Mesenchymal stem cell (in vitro differentiated cells and primary cell): ENCODE measurements at regions not wholly inside any gene's neighbourhood (a gene's known extent, or its start where the extent isn't known, plus 50 kb on each side); places are given as distances from the start of the nearest gene placed in this dataset.
A peak's percentile ranks its signal among the peaks of the same experiment; 100 is the strongest.

ENCODE experiments used
- DNase-seq: peaks from one replicate; pipeline ENCODE4 v3.0.0-alpha.2; 2013
- H2AFZ ChIP-seq: one replicate; pipeline ENCODE4 v1.6.1; 2013; ENCODE audit warnings: low read depth, mild to moderate bottlenecking, control low read depth, inconsistent platforms, low read length, moderate library complexity
- H2AK5ac ChIP-seq: 2 replicates; pipeline ENCODE4 v1.6.1; 2013; ENCODE audit warnings: low read length, moderate library complexity, mild to moderate bottlenecking, inconsistent platforms; ENCODE audit not compliant: severe bottlenecking
- H2BK120ac ChIP-seq: one replicate; pipeline ENCODE4 v1.6.1; 2013; ENCODE audit warnings: low read depth, mild to moderate bottlenecking, inconsistent platforms, low read length, moderate library complexity
- H2BK12ac ChIP-seq, 2 experiments: one replicate each; pipeline ENCODE4 v1.6.1; 2013; ENCODE audit warnings: inconsistent platforms in 2 of 2, low read length in 2 of 2, mild to moderate bottlenecking in 2 of 2, moderate library complexity in 2 of 2, control low read depth in 1 of 2
- H2BK15ac ChIP-seq: one replicate; pipeline ENCODE4 v1.6.1; 2013; ENCODE audit warnings: mild to moderate bottlenecking, low read depth, inconsistent platforms; ENCODE audit not compliant: poor library complexity, severe bottlenecking
- H2BK5ac ChIP-seq: 2 replicates; pipeline ENCODE4 v1.6.1; 2013; ENCODE audit warnings: low read depth, mild to moderate bottlenecking, low read length, control low read depth, inconsistent platforms; ENCODE audit not compliant: poor library complexity, severe bottlenecking
- H3K14ac ChIP-seq, 2 experiments: one replicate each; pipeline ENCODE4 v1.6.1; 2013; ENCODE audit warnings: inconsistent platforms in 2 of 2, low read length in 2 of 2, control low read depth in 1 of 2, mild to moderate bottlenecking in 1 of 2, moderate library complexity in 1 of 2
- H3K18ac ChIP-seq, 2 experiments: one replicate each; pipeline ENCODE4 v1.6.1; 2013; ENCODE audit warnings: inconsistent platforms in 2 of 2, low read length in 2 of 2, control low read depth in 1 of 2, low read depth in 1 of 2, mild to moderate bottlenecking in 1 of 2
- H3K23ac ChIP-seq, 2 experiments: one replicate each; pipeline ENCODE4 v1.6.1; 2013; ENCODE audit warnings: inconsistent platforms in 2 of 2, low read length in 2 of 2, mild to moderate bottlenecking in 2 of 2, moderate library complexity in 2 of 2, control low read depth in 1 of 2
- H3K27ac ChIP-seq: 2 replicates; pipeline ENCODE4 v1.5.1; 2013; ENCODE audit warnings: mild to moderate bottlenecking, moderate library complexity, low read length, control low read depth, inconsistent platforms; ENCODE audit not compliant: poor library complexity, severe bottlenecking
- H3K27me3 ChIP-seq, 2 experiments: 2 replicates each; pipeline versions ENCODE4 v1.6.1 to v1.7.0; 2013; ENCODE audit warnings: low read length in 2 of 2, mild to moderate bottlenecking in 2 of 2, moderate library complexity in 2 of 2, control low read depth in 1 of 2, inconsistent platforms in 1 of 2; ENCODE audit not compliant: control insufficient read depth in 1 of 2, insufficient read depth in 1 of 2
- H3K36me3 ChIP-seq, 2 experiments: 2 replicates each; pipeline versions ENCODE4 v1.6.1 to v1.7.0; 2013; ENCODE audit warnings: low read length in 2 of 2, control low read depth in 1 of 2, inconsistent platforms in 1 of 2, low read depth in 1 of 2, mild to moderate bottlenecking in 1 of 2; ENCODE audit not compliant: insufficient read depth in 2 of 2, control insufficient read depth in 1 of 2
- H3K4ac ChIP-seq, 2 experiments: one replicate each; pipeline ENCODE4 v1.6.1; 2013; ENCODE audit warnings: inconsistent platforms in 2 of 2, low read length in 2 of 2, mild to moderate bottlenecking in 2 of 2, moderate library complexity in 2 of 2, control low read depth in 1 of 2, low read depth in 1 of 2
- H3K4me1 ChIP-seq: 2 replicates; pipeline ENCODE4 v1.6.1; 2013; ENCODE audit warnings: low read depth, low read length, control low read depth; ENCODE audit not compliant: control insufficient read depth, insufficient read depth
- H3K4me2 ChIP-seq: 2 replicates; pipeline ENCODE4 v1.6.1; 2013; ENCODE audit warnings: low read length, mild to moderate bottlenecking, inconsistent platforms; ENCODE audit not compliant: poor library complexity, severe bottlenecking
- H3K4me3 ChIP-seq, 2 experiments: 2 replicates each; pipeline versions ENCODE4 v1.5.1 to v1.7.0; 2013; ENCODE audit warnings: low read length in 2 of 2, mild to moderate bottlenecking in 2 of 2, control low read depth in 1 of 2, low read depth in 1 of 2; ENCODE audit not compliant: insufficient read depth in 1 of 2
- H3K79me1 ChIP-seq: replicated peaks from 2 replicates; pipeline ENCODE4 v1.6.1; 2013; ENCODE audit warnings: mild to moderate bottlenecking, control low read depth, low read length, inconsistent platforms; ENCODE audit not compliant: poor library complexity, severe bottlenecking
- H3K9ac ChIP-seq: 2 replicates; pipeline ENCODE4 v1.7.0; 2013; ENCODE audit warnings: mild to moderate bottlenecking, low read length, moderate library complexity
- H3K9me3 ChIP-seq: 2 replicates; pipeline ENCODE4 v1.7.0; 2013; ENCODE audit warnings: mild to moderate bottlenecking, low read length; ENCODE audit not compliant: control insufficient read depth
- H4K8ac ChIP-seq: one replicate; pipeline ENCODE4 v1.6.1; 2013; ENCODE audit warnings: inconsistent platforms, mild to moderate bottlenecking, low read length, moderate library complexity
- H4K91ac ChIP-seq: one replicate; pipeline ENCODE4 v1.6.1; 2013; ENCODE audit warnings: mild to moderate bottlenecking, low read length, inconsistent platforms
- WGBS: methylation state at CpG from one replicate; pipeline ENCODE4 v1.1.7; 2013; ENCODE audit warnings: mixed read lengths; 5-methylcytosine and 5-hydroxymethylcytosine counted together

GRCh38 chr10:8721650-8722049 is 667.2 kb downstream of the GATA3 start:
- H2AK5ac ChIP-seq, result no peak overlapping the region
- H3K9me3 ChIP-seq, result peaks cover 44% of the 10 kb centered on the region
- no peak overlapping the region for H3K23ac ChIP-seq
- no peak overlapping the region for H4K91ac ChIP-seq
- no peak overlapping the region for H3K14ac ChIP-seq
- H3K4me2 ChIP-seq, result no peak overlapping the region
- H3K36me3 ChIP-seq, result no peaks in the 10 kb centered on the region
- peak; percentile 20 for DNase-seq
- H2BK5ac ChIP-seq, result no peak overlapping the region
- H3K9ac ChIP-seq, result no peak overlapping the region
- no peak overlapping the region for H3K27ac ChIP-seq
- H2BK12ac ChIP-seq, result no peak overlapping the region
- H4K8ac ChIP-seq, result no peak overlapping the region
- no peaks in the 10 kb centered on the region for H3K27me3 ChIP-seq
- no peak overlapping the region for H2BK120ac ChIP-seq
- H3K4me3 ChIP-seq, result no peak overlapping the region
- 46% methylated on average over 3 of the region's 3 CpGs for WGBS
- no peak overlapping the region for H3K18ac ChIP-seq
- no peaks in the 10 kb centered on the region for H3K79me1 ChIP-seq
- no peak overlapping the region for H2BK15ac ChIP-seq
- no peak overlapping the region for H2AFZ ChIP-seq
- H3K4me1 ChIP-seq, result no peaks in the 10 kb centered on the region
- H3K4ac ChIP-seq, result no peak overlapping the region

- no peak overlapping the region for H3K4me2 ChIP-seq
- H3K9ac ChIP-seq, result no peak overlapping the region
- no peak overlapping the region for H2AK5ac ChIP-seq
- no peak overlapping the region for H3K18ac ChIP-seq
- no peak overlapping the region for H2BK15ac ChIP-seq
- DNase-seq, result no peak
- no peak overlapping the region for H3K27ac ChIP-seq
- no peaks in the 10 kb centered on the region for H3K4me1 ChIP-seq
- H3K9me3 ChIP-seq, result peaks cover 37% of the 10 kb centered on the region
- no peak overlapping the region for H2AFZ ChIP-seq
- no peaks in the 10 kb centered on the region for H3K36me3 ChIP-seq
- no peak overlapping the region for H4K91ac ChIP-seq
- H2BK5ac ChIP-seq, result no peak overlapping the region
- H4K8ac ChIP-seq, result no peak overlapping the region
- no peak overlapping the region for H3K4ac ChIP-seq
- no peak overlapping the region for H2BK120ac ChIP-seq
- no peak overlapping the region for H3K4me3 ChIP-seq
- H2BK12ac ChIP-seq, result no peak overlapping the region
- H3K27me3 ChIP-seq, result no peaks in the 10 kb centered on the region
- 62% methylated on average over 4 of the region's 4 CpGs for WGBS
- H3K23ac ChIP-seq, result no peak overlapping the region
- H3K14ac ChIP-seq, result no peak overlapping the region
- no peaks in the 10 kb centered on the region for H3K79me1 ChIP-seq
Observed at GRCh38 chr10:8722835-8723234, 668.3 kb downstream of the GATA3 start.

DNA sequence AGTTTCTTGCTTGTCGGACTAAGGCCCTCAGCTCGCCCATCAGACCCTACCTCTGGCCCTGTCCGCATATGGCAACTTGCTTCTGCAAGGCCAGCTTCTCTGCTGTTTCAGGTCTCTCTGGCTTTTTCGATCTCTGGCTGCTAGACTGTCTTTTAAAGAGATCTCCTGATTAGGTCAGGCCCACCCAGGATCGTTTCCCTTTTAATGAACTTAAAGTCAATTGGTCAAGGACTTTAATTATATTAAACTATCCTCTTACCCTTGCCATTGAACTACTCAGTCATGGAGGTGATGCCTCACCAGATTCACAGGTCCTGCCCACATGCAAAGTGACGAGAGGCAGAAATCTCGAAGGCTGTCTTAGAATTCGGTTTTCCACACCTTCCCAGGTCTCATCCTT is 670.9 kb downstream of the GATA3 start:
- 81% methylated on average over 8 of the region's 8 CpGs for WGBS
- H2BK12ac ChIP-seq, result no peak overlapping the region
- no peak overlapping the region for H3K4me3 ChIP-seq
- H4K91ac ChIP-seq, result no peak overlapping the region
- H3K14ac ChIP-seq, result no peak overlapping the region
- H2AK5ac ChIP-seq, result no peak overlapping the region
- H3K27ac ChIP-seq, result no peak overlapping the region
- no peak overlapping the region for H3K4ac ChIP-seq
- no peak overlapping the region for H2BK5ac ChIP-seq
- no peaks in the 10 kb centered on the region for H3K79me1 ChIP-seq
- H3K23ac ChIP-seq, result no peak overlapping the region
- H2BK15ac ChIP-seq, result no peak overlapping the region
- no peaks in the 10 kb centered on the region for H3K36me3 ChIP-seq
- H3K9me3 ChIP-seq, result peaks cover 13% of the 10 kb centered on the region
- no peaks in the 10 kb centered on the region for H3K4me1 ChIP-seq
- DNase-seq, result no peak
- H4K8ac ChIP-seq, result no peak overlapping the region
- no peaks in the 10 kb centered on the region for H3K27me3 ChIP-seq
- H3K18ac ChIP-seq, result no peak overlapping the region
- H2AFZ ChIP-seq, result no peak overlapping the region
- no peak overlapping the region for H3K4me2 ChIP-seq
- no peak overlapping the region for H2BK120ac ChIP-seq
- no peak overlapping the region for H3K9ac ChIP-seq

DNA sequence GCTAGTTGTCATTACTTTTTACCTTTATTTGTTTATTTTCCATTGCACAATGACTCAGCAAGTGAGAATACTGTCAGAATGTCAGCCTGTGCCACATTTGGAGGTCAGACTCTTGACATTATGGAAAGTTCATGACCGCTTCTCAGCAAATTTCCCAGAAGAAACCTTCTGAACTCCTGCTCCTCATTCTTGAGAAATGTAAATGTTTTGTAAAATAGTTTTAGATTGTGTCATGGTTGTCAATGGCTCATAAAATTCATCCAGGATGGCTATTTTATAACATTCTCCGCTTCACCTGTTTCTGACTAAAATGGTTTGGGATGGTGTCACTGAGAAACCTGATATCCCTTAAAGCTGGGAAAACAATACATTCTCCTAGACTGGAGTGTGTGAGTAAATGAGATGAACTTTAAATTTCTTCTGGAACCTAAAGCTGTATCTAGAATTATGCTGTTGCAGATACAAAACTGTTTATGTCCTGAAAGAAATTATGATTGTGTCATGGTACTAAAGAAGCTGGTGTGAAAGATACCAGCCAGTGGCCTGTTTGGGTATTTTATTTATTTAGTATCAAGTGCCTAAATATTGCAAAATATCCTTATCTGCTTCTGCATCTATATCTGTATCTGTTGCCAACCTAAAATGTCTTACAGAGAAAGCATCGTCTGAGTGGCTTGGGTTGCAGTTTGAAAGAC is 671.7 kb downstream of the GATA3 start:
- Histone ChIP-seq H4K91ac (no peak overlapping the region), H4K8ac (no peak overlapping the region), H3K36me3 (no peaks in the 10 kb centered on the region), H3K27ac (no peak overlapping the region), H2BK12ac (no peak overlapping the region), H3K4ac (no peak overlapping the region), H3K18ac (no peak overlapping the region), H3K27me3 (no peaks in the 10 kb centered on the region), H3K9me3 (peaks cover 7% of the 10 kb centered on the region), H2AK5ac (no peak overlapping the region), H3K79me1 (no peaks in the 10 kb centered on the region), H2BK15ac (no peak overlapping the region), H3K23ac (no peak overlapping the region), H3K4me2 (no peak overlapping the region), H2AFZ (no peak overlapping the region), H2BK5ac (no peak overlapping the region), H3K9ac (no peak overlapping the region), H3K4me1 (no peaks in the 10 kb centered on the region), H3K14ac (no peak overlapping the region), H3K4me3 (no peak overlapping the region), H2BK120ac (no peak overlapping the region)
- WGBS, result 74% methylated on average over 2 of the region's 3 CpGs
- DNase-seq, result no peak
